ENCODE measurements at regions not wholly inside any gene's neighbourhood (a gene's known extent, or its start where the extent isn't known, plus 50 kb on each side); places are given as distances from the start of the nearest gene placed in this dataset.

- H3K9me2 ChIP-seq (ENCODE audit: insufficient read depth, low read length), result no peaks in the 10 kb centered on the region
- BruUV-seq (replicated peaks), result no TSS peak
- no peak overlapping the region for H2AFZ ChIP-seq (ENCODE audit: low read length)
- no peak overlapping the region for H3K27ac ChIP-seq (ENCODE audit: low read depth, low read length, poor library complexity, severe bottlenecking)
- ChIA-PET POLR2A (interaction anchor here (0.6 kb wide), 1 partner anchor 186 kb away, joined by 3 read pairs; no protein-coding TSS in a partner anchor), CTCF (ENCODE audit: unreplicated experiment) (no interaction called here)
- no peak overlapping the region for H3K4me2 ChIP-seq (ENCODE audit: low read length)
- TF ChIP-seq EZH2phosphoT487 (IDR thresholded peaks at IDR 0.05; ENCODE audit: borderline replicate concordance, low read depth, low read length) (no peak), CTCF (conservative IDR thresholded peaks at IDR 0.05; ENCODE audit: low read length) (no peak)
- H3K4me1 ChIP-seq (ENCODE audit: insufficient read depth, low read length, poor library complexity, severe bottlenecking), result no peaks in the 10 kb centered on the region
- H3K9me3 ChIP-seq (ENCODE audit: low read length), result no peaks in the 10 kb centered on the region
- H3K79me2 ChIP-seq (ENCODE audit: insufficient read depth, low read depth, low read length), result no peaks in the 10 kb centered on the region
- no peaks in the 10 kb centered on the region for H3K36me3 ChIP-seq (ENCODE audit: insufficient read depth, low read length)
- intact Hi-C loops (cut with micrococcal nuclease; ENCODE audit: unreplicated experiment), result no loop called here
- H4K20me1 ChIP-seq (ENCODE audit: insufficient read depth, low read length), result no peaks in the 10 kb centered on the region
- no peak overlapping the region for H3K4me3 ChIP-seq (ENCODE audit: low read depth, low read length, poor library complexity, severe bottlenecking)
- no peak for DNase-seq (ENCODE audit: low spot score)
Observed at GRCh38 chr3:18812316-18812715, 336.0 kb upstream of the KCNH8 start.

- H3K36me3 ChIP-seq (ENCODE audit: insufficient read depth, low read length), result no peaks in the 10 kb centered on the region
- H3K4me1 ChIP-seq (ENCODE audit: insufficient read depth, low read length, poor library complexity, severe bottlenecking), result no peaks in the 10 kb centered on the region
- ChIA-PET CTCF (ENCODE audit: unreplicated experiment) (no interaction called here), POLR2A (interaction anchor here (0.6 kb wide), 1 partner anchor 9 kb away, joined by 3 read pairs; no protein-coding TSS in a partner anchor)
- H3K4me3 ChIP-seq (ENCODE audit: low read depth, low read length, poor library complexity, severe bottlenecking), result no peak overlapping the region
- H3K4me2 ChIP-seq (ENCODE audit: low read length), result no peak overlapping the region
- DNase-seq (ENCODE audit: low spot score), result no peak
- H2AFZ ChIP-seq (ENCODE audit: low read length), result peak overlapping the region; percentile 28; the same call in 1 of the 2 replicates
- H4K20me1 ChIP-seq (ENCODE audit: insufficient read depth, low read length), result no peaks in the 10 kb centered on the region
- H3K9me3 ChIP-seq (ENCODE audit: low read length), result no peaks in the 10 kb centered on the region
- H3K9me2 ChIP-seq (ENCODE audit: insufficient read depth, low read length), result no peaks in the 10 kb centered on the region
- no peak overlapping the region for H3K27ac ChIP-seq (ENCODE audit: low read depth, low read length, poor library complexity, severe bottlenecking)
- intact Hi-C loops (cut with micrococcal nuclease; ENCODE audit: unreplicated experiment), result no loop called here
- TF ChIP-seq CTCF (conservative IDR thresholded peaks at IDR 0.05; ENCODE audit: low read length) (no peak), EZH2phosphoT487 (IDR thresholded peaks at IDR 0.05; ENCODE audit: borderline replicate concordance, low read depth, low read length) (no peak)
- BruUV-seq (replicated peaks), result no TSS peak
- no peaks in the 10 kb centered on the region for H3K79me2 ChIP-seq (ENCODE audit: insufficient read depth, low read depth, low read length)
Observed at GRCh38 chr3:18810306-18810661, 338.0 kb upstream of the KCNH8 start.

GRCh38 chr3:18809640-18810305 lies 338.5 kb upstream of the KCNH8 start:
- no TSS peak for BruUV-seq (replicated peaks)
- intact Hi-C loops (cut with micrococcal nuclease; ENCODE audit: unreplicated experiment), result no loop called here

More at GRCh38 chr3:18809640-18810305, 338.5 kb upstream of the KCNH8 start:
- TF ChIP-seq EZH2phosphoT487 (IDR thresholded peaks at IDR 0.05; ENCODE audit: borderline replicate concordance, low read depth, low read length), result no peak
- no peak for TF ChIP-seq CTCF (conservative IDR thresholded peaks at IDR 0.05; ENCODE audit: low read length)
- Histone ChIP-seq H3K9me3 (ENCODE audit: low read length) (no peaks in the 10 kb centered on the region), H2AFZ (ENCODE audit: low read length) (peak overlapping the region; percentile 28; the same call in 1 of the 2 replicates), H3K4me2 (ENCODE audit: low read length) (no peak overlapping the region), H3K79me2 (ENCODE audit: insufficient read depth, low read depth, low read length) (no peaks in the 10 kb centered on the region), H3K4me1 (ENCODE audit: insufficient read depth, low read length, poor library complexity, severe bottlenecking) (no peaks in the 10 kb centered on the region), H3K4me3 (ENCODE audit: low read depth, low read length, poor library complexity, severe bottlenecking) (no peak overlapping the region), H3K27ac (ENCODE audit: low read depth, low read length, poor library complexity, severe bottlenecking) (no peak overlapping the region), H3K36me3 (ENCODE audit: insufficient read depth, low read length) (no peaks in the 10 kb centered on the region), H4K20me1 (ENCODE audit: insufficient read depth, low read length) (no peaks in the 10 kb centered on the region), H3K9me2 (ENCODE audit: insufficient read depth, low read length) (no peaks in the 10 kb centered on the region)
- CTCF ChIA-PET (ENCODE audit: unreplicated experiment), result no interaction called here
- POLR2A ChIA-PET, result interaction anchor here (0.6 kb wide), 1 partner anchor 9 kb away, joined by 3 read pairs; no protein-coding TSS in a partner anchor
- DNase-seq (ENCODE audit: low spot score), result no peak

Data from OCI-LY7 (cell line).